Peyer's patch (tissue), 4 donors: ENCODE measurements at regions not wholly inside any gene's neighbourhood (a gene's known extent, or its start where the extent isn't known, plus 50 kb on each side); places are given as distances from the start of the nearest gene placed in this dataset.

Source experiments
- POLR2A ChIP-seq, 2 donors: fragments of 450-650 bp; IDR thresholded peaks; one replicate each; pipeline ENCODE4 v1.5.1; 2017; ENCODE audit warnings: antibody characterized with exemption in 2 of 2, mild to moderate bottlenecking in 2 of 2, moderate library complexity in 2 of 2
- TF ChIP-seq, protein P1 (sequence below), 6 experiments: fragments of 450-650 bp in 4 of 6; fragments of 200-600 bp in 2 of 6; sonication (generic) in 1 of 6; IDR thresholded peaks; one replicate each; pipeline ENCODE4 v1.5.1; 2017 to 2019; ENCODE audit warnings: antibody characterized with exemption in 6 of 6, mild to moderate bottlenecking in 3 of 6, moderate library complexity in 1 of 6

GRCh38 chr9:75464726-75465125, 376.4 kb downstream of the OSTF1 start:
- TF ChIP-seq, protein P1, sequence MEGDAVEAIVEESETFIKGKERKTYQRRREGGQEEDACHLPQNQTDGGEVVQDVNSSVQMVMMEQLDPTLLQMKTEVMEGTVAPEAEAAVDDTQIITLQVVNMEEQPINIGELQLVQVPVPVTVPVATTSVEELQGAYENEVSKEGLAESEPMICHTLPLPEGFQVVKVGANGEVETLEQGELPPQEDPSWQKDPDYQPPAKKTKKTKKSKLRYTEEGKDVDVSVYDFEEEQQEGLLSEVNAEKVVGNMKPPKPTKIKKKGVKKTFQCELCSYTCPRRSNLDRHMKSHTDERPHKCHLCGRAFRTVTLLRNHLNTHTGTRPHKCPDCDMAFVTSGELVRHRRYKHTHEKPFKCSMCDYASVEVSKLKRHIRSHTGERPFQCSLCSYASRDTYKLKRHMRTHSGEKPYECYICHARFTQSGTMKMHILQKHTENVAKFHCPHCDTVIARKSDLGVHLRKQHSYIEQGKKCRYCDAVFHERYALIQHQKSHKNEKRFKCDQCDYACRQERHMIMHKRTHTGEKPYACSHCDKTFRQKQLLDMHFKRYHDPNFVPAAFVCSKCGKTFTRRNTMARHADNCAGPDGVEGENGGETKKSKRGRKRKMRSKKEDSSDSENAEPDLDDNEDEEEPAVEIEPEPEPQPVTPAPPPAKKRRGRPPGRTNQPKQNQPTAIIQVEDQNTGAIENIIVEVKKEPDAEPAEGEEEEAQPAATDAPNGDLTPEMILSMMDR (IDR thresholded peaks at IDR 0.05), result no peak
- TF ChIP-seq POLR2A (IDR thresholded peaks at IDR 0.05), result no peak
